Panc1 (cell line): ENCODE measurements at regions not wholly inside any gene's neighbourhood (a gene's known extent, or its start where the extent isn't known, plus 50 kb on each side); places are given as distances from the start of the nearest gene placed in this dataset.

Source experiments
- POLR2AphosphoS5 ChIP-seq: IDR thresholded peaks from 2 replicates; pipeline ENCODE4 v1.6.1; 2012; ENCODE audit warnings: mild to moderate bottlenecking, low read depth, low read length, moderate library complexity
- TF ChIP-seq, protein P1 (sequence below): fragments of 450-650 bp; IDR thresholded peaks from 2 replicates; pipeline ENCODE4 v1.5.1; 2017; ENCODE audit warnings: mild to moderate bottlenecking

DNA sequence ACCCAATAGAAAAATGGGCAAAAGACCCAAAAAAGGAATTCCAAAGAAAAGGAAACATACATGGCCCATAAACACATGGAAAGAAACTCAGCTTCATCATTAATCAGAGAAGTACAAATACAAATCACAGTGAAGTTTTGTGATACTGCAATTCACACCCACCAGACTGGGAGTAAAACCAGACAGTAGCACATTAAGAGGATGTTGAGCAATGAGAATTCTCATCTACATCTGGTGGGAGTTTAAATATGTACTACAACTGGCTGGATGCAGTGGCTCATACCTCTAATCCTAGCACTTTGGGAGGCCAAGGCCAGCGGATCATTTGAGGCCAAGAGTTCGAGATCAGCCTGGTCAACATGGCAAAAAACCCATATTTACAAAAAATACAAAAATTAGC is 125.7 kb upstream of the PHACTR1 start:
- TF ChIP-seq, protein P1, sequence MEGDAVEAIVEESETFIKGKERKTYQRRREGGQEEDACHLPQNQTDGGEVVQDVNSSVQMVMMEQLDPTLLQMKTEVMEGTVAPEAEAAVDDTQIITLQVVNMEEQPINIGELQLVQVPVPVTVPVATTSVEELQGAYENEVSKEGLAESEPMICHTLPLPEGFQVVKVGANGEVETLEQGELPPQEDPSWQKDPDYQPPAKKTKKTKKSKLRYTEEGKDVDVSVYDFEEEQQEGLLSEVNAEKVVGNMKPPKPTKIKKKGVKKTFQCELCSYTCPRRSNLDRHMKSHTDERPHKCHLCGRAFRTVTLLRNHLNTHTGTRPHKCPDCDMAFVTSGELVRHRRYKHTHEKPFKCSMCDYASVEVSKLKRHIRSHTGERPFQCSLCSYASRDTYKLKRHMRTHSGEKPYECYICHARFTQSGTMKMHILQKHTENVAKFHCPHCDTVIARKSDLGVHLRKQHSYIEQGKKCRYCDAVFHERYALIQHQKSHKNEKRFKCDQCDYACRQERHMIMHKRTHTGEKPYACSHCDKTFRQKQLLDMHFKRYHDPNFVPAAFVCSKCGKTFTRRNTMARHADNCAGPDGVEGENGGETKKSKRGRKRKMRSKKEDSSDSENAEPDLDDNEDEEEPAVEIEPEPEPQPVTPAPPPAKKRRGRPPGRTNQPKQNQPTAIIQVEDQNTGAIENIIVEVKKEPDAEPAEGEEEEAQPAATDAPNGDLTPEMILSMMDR, result no peak
- TF ChIP-seq POLR2AphosphoS5, result no peak
